ENCODE measurements at regions not wholly inside any gene's neighbourhood (a gene's known extent, or its start where the extent isn't known, plus 50 kb on each side); places are given as distances from the start of the nearest gene placed in this dataset.

GRCh38 chrX:94123062-94123461 is 449.1 kb downstream of the FAM133A start:
- TF ChIP-seq CTCF (IDR thresholded peaks at IDR 0.05) (no peak), POLR2A (IDR thresholded peaks at IDR 0.05) (no peak)
